ENCODE measurements at regions not wholly inside any gene's neighbourhood (a gene's known extent, or its start where the extent isn't known, plus 50 kb on each side); places are given as distances from the start of the nearest gene placed in this dataset.

DNA sequence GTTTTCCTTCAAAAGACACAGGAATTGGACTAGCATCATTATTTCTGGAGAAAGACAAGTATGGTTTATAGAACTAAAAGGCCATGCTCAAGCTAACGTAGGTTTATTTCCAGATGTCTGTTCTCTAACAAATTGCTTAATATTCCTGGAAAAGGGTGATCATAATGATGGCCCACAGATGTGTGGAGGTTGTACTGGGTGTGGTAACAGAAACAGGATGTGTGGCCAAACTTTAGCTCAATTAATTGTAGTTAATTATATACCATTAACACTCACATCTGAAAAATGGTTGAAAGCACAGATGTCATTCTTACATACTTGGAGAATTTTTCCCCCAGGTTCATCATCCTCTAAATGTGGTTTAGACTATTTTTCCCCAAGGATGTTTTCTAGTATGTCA is 292.7 kb upstream of the RASA1 start:
- intact Hi-C loops (cut with micrococcal nuclease): no loop called here
- peaks cover 9% of the 10 kb centered on the region for H3K27me3 Mint-ChIP-seq
- no peak for TF ChIP-seq CTCF (IDR thresholded peaks at IDR 0.05)
- H3K4me1 Mint-ChIP-seq (ENCODE audit: low read depth): peaks cover 7% of the 10 kb centered on the region
- no peaks in the 10 kb centered on the region for H3K9me3 Mint-ChIP-seq
- DNase-seq (no peak), ATAC-seq (no peak)
- H3K36me3 Mint-ChIP-seq (ENCODE audit: low read depth): no peaks in the 10 kb centered on the region
- no peak overlapping the region for H3K4me3 Mint-ChIP-seq
- CTCF ChIA-PET: interaction anchor here (0.6 kb wide), 1 partner anchor 14 kb away, joined by 3 read pairs; no protein-coding TSS in a partner anchor
- no peak overlapping the region for H3K27ac Mint-ChIP-seq
- POLR2A ChIA-PET: no interaction called here

GRCh38 chr5:86977190-86977589 is 290.5 kb upstream of the RASA1 start:
- ChIA-PET POLR2A (no interaction called here), CTCF (interaction anchor here (1.7 kb wide), 1 partner anchor 9 kb away, joined by 4 read pairs; no protein-coding TSS in a partner anchor)
- H3K27ac Mint-ChIP-seq: no peak overlapping the region
- no peak for TF ChIP-seq CTCF (IDR thresholded peaks at IDR 0.05)
- H3K4me3 Mint-ChIP-seq: no peak overlapping the region
- no peak for ATAC-seq
- intact Hi-C loops (cut with micrococcal nuclease): no loop called here
- no peaks in the 10 kb centered on the region for H3K4me1 Mint-ChIP-seq (ENCODE audit: low read depth)
- no peaks in the 10 kb centered on the region for H3K36me3 Mint-ChIP-seq (ENCODE audit: low read depth)
- DNase-seq: no peak
- H3K27me3 Mint-ChIP-seq: peaks cover 9% of the 10 kb centered on the region
- no peaks in the 10 kb centered on the region for H3K9me3 Mint-ChIP-seq

GRCh38 chr5:86977808-86978207 is 289.9 kb upstream of the RASA1 start:
- intact Hi-C loops (cut with micrococcal nuclease): no loop called here
- no peaks in the 10 kb centered on the region for H3K4me1 Mint-ChIP-seq (ENCODE audit: low read depth)
- TF ChIP-seq CTCF (IDR thresholded peaks at IDR 0.05): no peak
- H3K27ac Mint-ChIP-seq: no peak overlapping the region
- H3K9me3 Mint-ChIP-seq: no peaks in the 10 kb centered on the region
- DNase-seq: no peak
- H3K36me3 Mint-ChIP-seq (ENCODE audit: low read depth): no peaks in the 10 kb centered on the region
- ChIA-PET POLR2A (no interaction called here), CTCF (interaction anchor here (1.7 kb wide), 1 partner anchor 9 kb away, joined by 4 read pairs; no protein-coding TSS in a partner anchor)
- no peak overlapping the region for H3K4me3 Mint-ChIP-seq
- peaks cover 9% of the 10 kb centered on the region for H3K27me3 Mint-ChIP-seq
- no peak for ATAC-seq

GRCh38 chr5:86979811-86980411 is 287.8 kb upstream of the RASA1 start:
- DNase-seq (no peak), ATAC-seq (no peak)
- peaks cover 9% of the 10 kb centered on the region for H3K27me3 Mint-ChIP-seq
- H3K27ac Mint-ChIP-seq: no peak overlapping the region
- no peaks in the 10 kb centered on the region for H3K4me1 Mint-ChIP-seq (ENCODE audit: low read depth)
- ChIA-PET POLR2A (no interaction called here), CTCF (interaction anchor here (1.6 kb wide), 1 partner anchor 99 kb away, joined by 4 read pairs; no protein-coding TSS in a partner anchor)
- H3K9me3 Mint-ChIP-seq: no peaks in the 10 kb centered on the region
- no peak overlapping the region for H3K4me3 Mint-ChIP-seq
- TF ChIP-seq CTCF (IDR thresholded peaks at IDR 0.05): no peak
- intact Hi-C loops (cut with micrococcal nuclease): no loop called here
- H3K36me3 Mint-ChIP-seq (ENCODE audit: low read depth): no peaks in the 10 kb centered on the region

GRCh38 chr5:86981898-86982297 is 285.8 kb upstream of the RASA1 start:
- intact Hi-C loops (cut with micrococcal nuclease): no loop called here
- Mint-ChIP-seq H3K4me1 (ENCODE audit: low read depth) (no peaks in the 10 kb centered on the region), H3K36me3 (ENCODE audit: low read depth) (no peaks in the 10 kb centered on the region), H3K4me3 (no peak overlapping the region), H3K27me3 (peaks cover 4% of the 10 kb centered on the region), H3K27ac (no peak overlapping the region), H3K9me3 (no peaks in the 10 kb centered on the region)
- DNase-seq: no peak
- ChIA-PET CTCF (interaction anchor here (1.6 to 2.1 kb wide), 2 partner anchors 14 to 30 kb away, joined by 5 to 11 read pairs; no protein-coding TSS in a partner anchor), POLR2A (no interaction called here)
- no peak for ATAC-seq
- no peak for TF ChIP-seq CTCF (IDR thresholded peaks at IDR 0.05)
